Body of pancreas (tissue), 4 donors: ENCODE measurements at regions not wholly inside any gene's neighbourhood (a gene's known extent, or its start where the extent isn't known, plus 50 kb on each side); places are given as distances from the start of the nearest gene placed in this dataset.

Source experiments
- POLR2A ChIP-seq, 3 donors: fragments of 450-650 bp; IDR thresholded peaks; one replicate each; pipeline ENCODE4 v1.6.1; 2016; ENCODE audit warnings: antibody characterized with exemption in 3 of 3, mild to moderate bottlenecking in 2 of 3
- TF ChIP-seq, protein P1 (sequence below), 7 experiments: fragments of 450-650 bp in 4 of 7; fragments of 200-600 bp in 3 of 7; sonication (generic) in 3 of 7; IDR thresholded peaks; one replicate each; pipeline ENCODE4 v1.5.1; 2016 to 2019; ENCODE audit warnings: antibody characterized with exemption in 7 of 7

DNA sequence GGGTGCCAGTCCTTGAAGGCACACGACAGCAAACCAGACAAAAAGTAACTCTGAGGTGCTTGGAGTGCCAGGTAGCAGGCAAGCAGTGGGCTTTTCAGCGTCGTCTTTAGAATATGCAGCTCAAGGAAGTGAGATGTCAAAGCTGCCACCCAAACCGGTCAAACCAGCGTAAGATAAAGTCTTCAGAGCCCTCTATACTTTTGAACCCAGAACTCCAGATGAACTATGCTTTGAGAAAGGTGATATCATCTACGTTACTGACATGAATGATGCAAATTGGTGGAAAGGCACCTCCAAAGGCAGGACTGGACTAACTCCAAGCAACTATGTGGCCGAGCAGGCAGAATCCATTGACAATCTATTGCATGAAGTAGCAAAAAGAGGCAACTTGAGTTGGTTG, 95.9 kb downstream of the TBX3 start:
- TF ChIP-seq, protein P1, sequence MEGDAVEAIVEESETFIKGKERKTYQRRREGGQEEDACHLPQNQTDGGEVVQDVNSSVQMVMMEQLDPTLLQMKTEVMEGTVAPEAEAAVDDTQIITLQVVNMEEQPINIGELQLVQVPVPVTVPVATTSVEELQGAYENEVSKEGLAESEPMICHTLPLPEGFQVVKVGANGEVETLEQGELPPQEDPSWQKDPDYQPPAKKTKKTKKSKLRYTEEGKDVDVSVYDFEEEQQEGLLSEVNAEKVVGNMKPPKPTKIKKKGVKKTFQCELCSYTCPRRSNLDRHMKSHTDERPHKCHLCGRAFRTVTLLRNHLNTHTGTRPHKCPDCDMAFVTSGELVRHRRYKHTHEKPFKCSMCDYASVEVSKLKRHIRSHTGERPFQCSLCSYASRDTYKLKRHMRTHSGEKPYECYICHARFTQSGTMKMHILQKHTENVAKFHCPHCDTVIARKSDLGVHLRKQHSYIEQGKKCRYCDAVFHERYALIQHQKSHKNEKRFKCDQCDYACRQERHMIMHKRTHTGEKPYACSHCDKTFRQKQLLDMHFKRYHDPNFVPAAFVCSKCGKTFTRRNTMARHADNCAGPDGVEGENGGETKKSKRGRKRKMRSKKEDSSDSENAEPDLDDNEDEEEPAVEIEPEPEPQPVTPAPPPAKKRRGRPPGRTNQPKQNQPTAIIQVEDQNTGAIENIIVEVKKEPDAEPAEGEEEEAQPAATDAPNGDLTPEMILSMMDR (IDR thresholded peaks at IDR 0.05), result no peak
- TF ChIP-seq POLR2A (IDR thresholded peaks at IDR 0.05), result no peak
